Activated CD8-positive, alpha-beta T cell treated with anti-CD3 and anti-CD28 coated beads, Interleukin-2, amount 10 ng/mL, durations not matched to agents 7 days and 5 days (primary cell): ENCODE measurements at regions not wholly inside any gene's neighbourhood (a gene's known extent, or its start where the extent isn't known, plus 50 kb on each side); places are given as distances from the start of the nearest gene placed in this dataset.

Source experiments
- ATAC-seq: fragments of 150-1000 bp; cut with Tn5 transposase; one replicate; pipeline ENCODE4 v1.10.0; 2021; ENCODE audit warnings: moderate library complexity
- CTCF ChIA-PET: fragments of 350-600 bp; sonication (Branson Sonifier 250); formaldehyde crosslinking; loops from one replicate; lab custom pipeline; 2021; ENCODE audit warnings: antibody characterized with exemption; lab: Charles Lee
- POLR2A ChIA-PET: fragments of 350-600 bp; sonication (Branson Sonifier 250); formaldehyde crosslinking; loops from one replicate; lab custom pipeline; 2021; ENCODE audit warnings: antibody characterized with exemption; lab: Charles Lee
- DNase-seq: peaks from one replicate; pipeline ENCODE4 v3.0.0-alpha.2; 2020
- H3K27ac Mint-ChIP-seq: one replicate; pipeline ENCODE4 v1.8.0; 2021; ENCODE audit warnings: mild to moderate bottlenecking, mixed read lengths
- H3K27me3 Mint-ChIP-seq: one replicate; pipeline ENCODE4 v1.8.0; 2021; ENCODE audit warnings: low read depth, mixed read lengths
- H3K36me3 Mint-ChIP-seq: one replicate; pipeline ENCODE4 v1.8.0; 2021; ENCODE audit warnings: low read depth, mixed read lengths
- H3K4me1 Mint-ChIP-seq: one replicate; pipeline ENCODE4 v1.8.0; 2021; ENCODE audit warnings: low read depth, mixed read lengths
- H3K4me3 Mint-ChIP-seq: one replicate; pipeline ENCODE4 v1.8.0; 2021; ENCODE audit warnings: mild to moderate bottlenecking, mixed read lengths
- H3K9me3 Mint-ChIP-seq: one replicate; pipeline ENCODE4 v1.8.0; 2022; ENCODE audit warnings: mixed read lengths; ENCODE audit not compliant: insufficient read depth

- Mint-ChIP-seq H3K9me3 (no peaks in the 10 kb centered on the region), H3K27me3 (no peaks in the 10 kb centered on the region), H3K36me3 (no peaks in the 10 kb centered on the region), H3K4me3 (no peak overlapping the region), H3K27ac (no peak overlapping the region), H3K4me1 (no peaks in the 10 kb centered on the region)
- ChIA-PET POLR2A (no interaction called here), CTCF (no interaction called here)
- no peak for DNase-seq
- no peak for ATAC-seq
Measured at GRCh38 chr1:218587900-218588299, 242.8 kb downstream of the TGFB2 start.

DNA sequence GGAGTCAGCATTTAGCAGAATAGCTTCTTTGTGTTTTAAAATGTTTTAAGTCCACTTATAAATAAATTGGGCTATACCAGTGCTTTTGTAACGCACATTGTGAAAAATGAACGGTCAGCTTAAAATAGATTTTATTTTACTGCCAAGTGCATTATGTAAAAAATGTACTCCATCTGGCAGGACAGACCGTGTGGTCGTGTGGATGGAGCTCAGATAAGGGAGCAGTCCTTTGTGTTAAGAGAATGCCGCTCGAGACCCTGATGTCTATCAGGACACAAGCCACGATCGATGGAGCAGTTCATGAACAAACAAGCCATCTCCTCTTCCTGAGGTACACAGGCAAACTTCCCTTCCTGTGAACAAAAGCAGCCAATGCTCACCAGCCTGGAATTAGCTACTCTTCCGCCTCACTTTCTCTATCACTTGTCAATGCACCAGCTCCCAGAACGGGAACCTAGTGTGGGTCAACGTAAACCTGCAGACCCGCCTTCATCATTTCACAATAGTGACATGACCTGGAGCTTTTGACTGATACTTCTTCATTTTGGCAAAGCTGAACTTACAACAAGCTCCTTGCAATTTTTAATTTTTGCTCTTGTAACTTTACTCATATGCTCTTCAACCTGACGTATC, 243.5 kb downstream of the TGFB2 start:
- no peak overlapping the region for H3K27ac Mint-ChIP-seq
- ChIA-PET CTCF (no interaction called here), POLR2A (no interaction called here)
- no peak overlapping the region for H3K4me3 Mint-ChIP-seq
- DNase-seq (no peak), ATAC-seq (no peak)
- H3K27me3 Mint-ChIP-seq: no peaks in the 10 kb centered on the region
- H3K4me1 Mint-ChIP-seq: no peaks in the 10 kb centered on the region
- no peaks in the 10 kb centered on the region for H3K9me3 Mint-ChIP-seq
- no peaks in the 10 kb centered on the region for H3K36me3 Mint-ChIP-seq

GRCh38 chr1:218589487-218589886, 244.4 kb downstream of the TGFB2 start:
- POLR2A ChIA-PET: no interaction called here
- CTCF ChIA-PET: no interaction called here

DNA sequence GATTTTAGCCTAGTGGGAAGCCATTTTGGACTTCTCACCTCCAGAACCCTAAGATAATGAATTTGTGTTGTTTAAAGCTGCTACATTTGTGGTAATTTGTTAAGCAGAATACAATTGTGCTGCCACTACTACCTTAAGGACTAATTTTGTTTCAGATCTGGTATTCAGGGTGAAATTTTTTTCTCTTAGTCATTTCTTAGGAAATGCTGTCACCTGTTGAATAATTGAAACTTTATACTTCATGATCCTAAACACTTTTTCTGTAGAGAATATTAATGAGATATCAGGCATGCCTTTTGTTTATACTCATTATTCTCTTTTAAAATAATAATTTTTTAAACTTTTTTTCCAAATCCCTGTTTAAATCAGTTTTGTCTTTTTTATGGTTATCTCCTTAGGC, 246.8 kb downstream of the TGFB2 start:
- Mint-ChIP-seq H3K27ac (no peak overlapping the region), H3K4me3 (no peak overlapping the region), H3K9me3 (no peaks in the 10 kb centered on the region), H3K36me3 (no peaks in the 10 kb centered on the region), H3K4me1 (no peaks in the 10 kb centered on the region), H3K27me3 (no peaks in the 10 kb centered on the region)
- DNase-seq: no peak
- ATAC-seq: no peak
- POLR2A ChIA-PET: no interaction called here
- CTCF ChIA-PET: no interaction called here

More at GRCh38 chr1:218589487-218589886, 244.4 kb downstream of the TGFB2 start:
- no peaks in the 10 kb centered on the region for H3K9me3 Mint-ChIP-seq
- DNase-seq (no peak), ATAC-seq (no peak)
- no peak overlapping the region for H3K27ac Mint-ChIP-seq
- H3K27me3 Mint-ChIP-seq: no peaks in the 10 kb centered on the region
- no peaks in the 10 kb centered on the region for H3K36me3 Mint-ChIP-seq
- no peak overlapping the region for H3K4me3 Mint-ChIP-seq
- H3K4me1 Mint-ChIP-seq: no peaks in the 10 kb centered on the region

GRCh38 chr1:218592688-218593087, 247.6 kb downstream of the TGFB2 start:
- POLR2A ChIA-PET: no interaction called here
- Mint-ChIP-seq H3K4me1 (no peaks in the 10 kb centered on the region), H3K27me3 (no peaks in the 10 kb centered on the region), H3K4me3 (no peak overlapping the region), H3K27ac (no peak overlapping the region), H3K36me3 (no peaks in the 10 kb centered on the region), H3K9me3 (no peaks in the 10 kb centered on the region)
- ATAC-seq: no peak
- CTCF ChIA-PET: no interaction called here
- DNase-seq: no peak

DNA sequence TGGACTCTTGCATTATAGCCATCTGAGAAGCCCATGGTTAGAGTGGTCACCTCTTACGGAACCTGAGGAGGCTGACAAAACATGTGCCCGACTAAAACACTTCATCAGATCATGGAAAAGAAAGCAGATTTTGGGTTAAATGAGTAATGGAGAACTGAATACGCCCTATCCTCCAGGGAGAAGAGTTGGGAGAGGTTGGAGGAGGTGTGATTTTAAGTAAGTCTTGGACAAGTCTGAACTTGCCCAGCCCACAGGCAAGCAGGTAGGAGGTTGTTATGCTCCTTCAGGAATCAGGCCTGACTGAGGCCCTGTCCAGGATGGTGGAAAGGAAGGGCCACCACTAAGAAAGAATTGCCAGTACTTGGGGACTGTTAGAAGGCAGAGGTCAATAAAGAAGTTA, 255.8 kb downstream of the TGFB2 start:
- H3K27ac Mint-ChIP-seq: peak overlapping the region; percentile 34
- H3K4me3 Mint-ChIP-seq: no peak overlapping the region
- H3K4me1 Mint-ChIP-seq: no peaks in the 10 kb centered on the region
- POLR2A ChIA-PET: no interaction called here
- CTCF ChIA-PET: no interaction called here
- no peak for ATAC-seq
- H3K9me3 Mint-ChIP-seq: peaks cover 4% of the 10 kb centered on the region
- H3K27me3 Mint-ChIP-seq: no peaks in the 10 kb centered on the region
- no peak for DNase-seq
- H3K36me3 Mint-ChIP-seq: no peaks in the 10 kb centered on the region

- Mint-ChIP-seq H3K9me3 (peaks cover 4% of the 10 kb centered on the region), H3K4me3 (no peak overlapping the region), H3K27ac (no peak overlapping the region), H3K36me3 (no peaks in the 10 kb centered on the region), H3K4me1 (no peaks in the 10 kb centered on the region), H3K27me3 (no peaks in the 10 kb centered on the region)
- DNase-seq (no peak), ATAC-seq (no peak)
- ChIA-PET CTCF (no interaction called here), POLR2A (no interaction called here)
Measured at GRCh38 chr1:218604217-218604616, 259.1 kb downstream of the TGFB2 start.

GRCh38 chr1:218611916-218612585, 266.9 kb downstream of the TGFB2 start:
- Mint-ChIP-seq H3K9me3 (no peaks in the 10 kb centered on the region), H3K27me3 (no peaks in the 10 kb centered on the region), H3K4me3 (no peak overlapping the region), H3K27ac (no peak overlapping the region), H3K4me1 (no peaks in the 10 kb centered on the region), H3K36me3 (no peaks in the 10 kb centered on the region)
- ChIA-PET POLR2A (no interaction called here), CTCF (no interaction called here)
- ATAC-seq: no peak
- no peak for DNase-seq

DNA sequence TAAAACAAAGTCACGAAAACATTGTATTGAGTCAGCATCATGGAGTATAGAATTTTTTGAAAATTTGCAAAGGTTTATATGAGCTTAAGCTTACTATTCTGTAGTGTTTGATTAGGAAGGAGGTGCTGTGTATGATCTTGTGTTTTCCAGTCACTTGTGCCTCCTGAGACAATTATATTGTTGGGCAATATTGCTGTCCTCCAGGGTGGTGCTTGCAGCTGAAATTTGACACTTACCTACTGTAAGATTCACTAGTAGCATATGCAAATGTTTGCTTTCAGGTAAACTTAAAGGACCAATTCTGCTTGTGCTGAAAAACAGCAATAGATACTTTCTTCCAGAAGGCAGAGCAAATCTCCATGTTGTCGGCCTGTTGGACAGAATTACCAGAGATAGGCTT, 268.0 kb downstream of the TGFB2 start:
- Mint-ChIP-seq H3K27ac (no peak overlapping the region), H3K27me3 (no peaks in the 10 kb centered on the region), H3K36me3 (no peaks in the 10 kb centered on the region), H3K4me1 (no peaks in the 10 kb centered on the region), H3K4me3 (no peak overlapping the region), H3K9me3 (no peaks in the 10 kb centered on the region)
- ATAC-seq: no peak
- DNase-seq: no peak
- ChIA-PET CTCF (no interaction called here), POLR2A (no interaction called here)

- Mint-ChIP-seq H3K4me1 (no peaks in the 10 kb centered on the region), H3K4me3 (no peak overlapping the region), H3K9me3 (no peaks in the 10 kb centered on the region), H3K36me3 (no peaks in the 10 kb centered on the region), H3K27ac (no peak overlapping the region), H3K27me3 (no peaks in the 10 kb centered on the region)
- ChIA-PET POLR2A (no interaction called here), CTCF (no interaction called here)
- DNase-seq (no peak), ATAC-seq (no peak)
Measured at GRCh38 chr1:218614031-218614430, 268.9 kb downstream of the TGFB2 start.

GRCh38 chr1:218616681-218617080, 271.5 kb downstream of the TGFB2 start:
- Mint-ChIP-seq H3K9me3 (no peaks in the 10 kb centered on the region), H3K36me3 (no peaks in the 10 kb centered on the region), H3K4me3 (no peak overlapping the region), H3K27ac (no peak overlapping the region), H3K4me1 (no peaks in the 10 kb centered on the region), H3K27me3 (no peaks in the 10 kb centered on the region)
- POLR2A ChIA-PET: no interaction called here
- DNase-seq: no peak
- ATAC-seq: no peak
- CTCF ChIA-PET: no interaction called here

DNA sequence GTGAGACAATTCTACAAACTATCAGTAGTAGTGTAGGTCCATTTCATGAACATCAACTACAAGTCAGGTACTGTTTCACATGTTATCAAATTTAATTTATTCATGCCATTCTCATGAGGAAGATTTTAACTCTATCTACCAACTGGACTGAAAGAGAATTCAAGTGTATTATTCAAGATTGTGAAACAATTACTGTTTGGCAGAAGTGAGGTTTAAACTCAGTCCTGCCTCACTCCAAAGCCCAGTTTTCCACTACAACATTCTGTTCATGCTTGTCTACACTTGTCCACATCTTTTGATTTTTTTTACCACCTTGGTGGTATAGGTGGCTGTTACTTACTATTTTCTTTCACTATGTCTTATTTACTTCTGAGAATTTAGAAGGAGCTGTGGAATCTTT, 272.9 kb downstream of the TGFB2 start:
- POLR2A ChIA-PET: no interaction called here
- no peak for ATAC-seq
- Mint-ChIP-seq H3K36me3 (no peaks in the 10 kb centered on the region), H3K27ac (no peak overlapping the region), H3K4me3 (no peak overlapping the region), H3K27me3 (no peaks in the 10 kb centered on the region), H3K9me3 (no peaks in the 10 kb centered on the region), H3K4me1 (no peaks in the 10 kb centered on the region)
- no peak for DNase-seq
- CTCF ChIA-PET: no interaction called here

DNA sequence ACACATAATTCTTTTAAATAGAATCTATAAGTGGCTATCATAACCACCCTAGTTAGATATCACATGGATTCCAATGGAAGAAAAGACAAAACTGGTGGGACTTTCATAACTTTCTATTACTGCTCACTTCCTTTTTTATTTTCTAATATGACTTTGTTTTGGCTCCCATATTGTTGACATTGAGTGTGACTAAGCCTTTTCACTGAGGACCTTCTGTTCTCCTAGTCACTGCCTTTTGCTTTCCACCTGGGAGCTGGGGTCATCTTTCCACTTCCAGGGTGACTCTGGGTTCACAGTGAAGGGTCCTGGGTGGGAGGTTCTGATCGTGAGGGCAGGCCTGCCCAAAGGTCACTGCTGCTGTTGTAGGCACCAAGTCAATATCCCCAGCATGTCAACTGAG, 275.8 kb downstream of the TGFB2 start:
- ChIA-PET POLR2A (no interaction called here), CTCF (no interaction called here)
- Mint-ChIP-seq H3K27me3 (no peaks in the 10 kb centered on the region), H3K36me3 (no peaks in the 10 kb centered on the region), H3K9me3 (no peaks in the 10 kb centered on the region), H3K4me1 (no peaks in the 10 kb centered on the region), H3K27ac (no peak overlapping the region), H3K4me3 (no peak overlapping the region)
- ATAC-seq (no peak), DNase-seq (no peak)
